GM18519 (cell line): ENCODE measurements at regions not wholly inside any gene's neighbourhood (a gene's known extent, or its start where the extent isn't known, plus 50 kb on each side); places are given as distances from the start of the nearest gene placed in this dataset.
"Not testable (repeated sequence)": the region's sequence is repeated elsewhere in the genome, so short reads cannot be mapped to it uniquely, and the experiment has no call there.

ENCODE experiments used
- ATAC-seq: cut with Tn5 transposase; IDR thresholded peaks from one replicate; pipeline ENCODE4 v1.9.1; 2021; ENCODE audit warnings: mild to moderate bottlenecking, moderate library complexity; ENCODE audit not compliant: unreplicated experiment, low FRiP score

GRCh38 chr20:39967806-39968205 lies 721.2 kb downstream of the MAFB start:
- ATAC-seq, result no peak

DNA sequence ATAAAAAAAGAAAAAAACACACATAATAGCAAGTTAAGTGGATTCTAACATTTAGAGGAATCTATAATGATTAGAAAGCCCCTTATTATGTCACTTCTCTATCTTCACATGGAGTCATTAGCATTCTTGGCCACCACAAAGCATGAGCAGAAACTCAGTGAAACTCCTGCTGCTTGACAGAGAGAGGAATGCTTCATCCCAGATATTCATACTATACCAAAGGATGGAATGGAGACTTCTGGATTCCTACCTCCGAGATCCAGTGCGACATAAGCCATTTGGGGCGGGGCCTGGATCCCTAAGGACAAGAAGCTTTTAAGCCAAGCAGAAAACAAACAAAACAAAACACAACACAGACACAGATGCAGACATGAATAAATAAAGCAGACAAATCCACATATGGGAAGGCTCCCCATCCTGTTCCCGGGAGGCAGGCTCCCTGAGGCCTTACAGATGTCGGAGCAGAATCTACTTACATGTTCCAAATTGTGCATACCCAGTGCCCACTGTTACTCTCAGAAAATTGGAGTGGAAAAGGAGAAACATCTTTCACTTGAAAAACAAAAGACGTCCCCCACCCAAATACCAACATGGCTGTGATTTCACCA lies 727.3 kb downstream of the MAFB start:
- ATAC-seq, result no peak

- no peak for ATAC-seq
Measured at GRCh38 chr20:39960522-39961428, 728.3 kb downstream of the MAFB start.

DNA sequence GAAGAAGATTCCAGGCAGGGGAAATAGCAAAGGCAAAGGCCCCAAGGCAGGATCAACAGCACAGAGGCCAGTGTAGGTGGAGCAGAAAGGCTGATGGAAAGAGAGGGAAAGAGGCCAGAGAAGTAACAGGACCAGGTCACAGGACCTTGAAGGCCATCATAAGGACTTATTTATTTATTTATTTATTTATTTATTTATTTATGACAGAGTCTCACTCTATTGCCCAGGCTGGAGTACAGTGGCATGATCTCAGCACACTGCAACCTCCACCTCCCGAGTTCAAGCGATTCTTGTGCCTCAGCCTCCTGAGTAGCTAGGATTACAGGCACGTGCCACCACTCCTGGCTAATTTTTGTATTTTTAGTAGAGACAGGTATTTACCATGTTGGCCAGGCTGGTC lies 731.1 kb downstream of the MAFB start:
- not testable (repeated sequence) for ATAC-seq

- no peak for ATAC-seq
Measured at GRCh38 chr20:39954621-39955020, 734.4 kb downstream of the MAFB start.

- ATAC-seq, result no peak
Measured at GRCh38 chr20:39946931-39947330, 742.1 kb downstream of the MAFB start.

- ATAC-seq, result no peak
Measured at GRCh38 chr20:39946053-39946810, 742.8 kb downstream of the MAFB start.

DNA sequence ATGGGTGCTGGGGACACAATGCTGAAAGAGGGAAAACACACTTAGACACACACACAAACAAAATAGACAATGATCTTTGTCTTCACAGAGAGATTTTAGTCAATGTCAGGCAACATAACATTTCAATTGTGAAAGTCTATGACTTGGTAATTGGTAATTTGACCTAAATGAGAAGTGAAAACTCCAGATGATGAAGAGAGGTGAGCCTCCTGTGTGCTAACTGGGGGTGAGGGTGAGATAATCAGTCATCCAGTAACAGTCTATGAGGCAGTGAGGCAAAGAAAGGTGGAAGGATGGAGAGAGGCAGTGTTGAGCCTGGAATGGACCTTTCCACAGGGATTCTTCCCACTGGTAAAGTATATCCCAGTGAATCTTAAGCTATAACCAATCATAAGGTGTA lies 744.2 kb downstream of the MAFB start:
- ATAC-seq, result no peak

DNA sequence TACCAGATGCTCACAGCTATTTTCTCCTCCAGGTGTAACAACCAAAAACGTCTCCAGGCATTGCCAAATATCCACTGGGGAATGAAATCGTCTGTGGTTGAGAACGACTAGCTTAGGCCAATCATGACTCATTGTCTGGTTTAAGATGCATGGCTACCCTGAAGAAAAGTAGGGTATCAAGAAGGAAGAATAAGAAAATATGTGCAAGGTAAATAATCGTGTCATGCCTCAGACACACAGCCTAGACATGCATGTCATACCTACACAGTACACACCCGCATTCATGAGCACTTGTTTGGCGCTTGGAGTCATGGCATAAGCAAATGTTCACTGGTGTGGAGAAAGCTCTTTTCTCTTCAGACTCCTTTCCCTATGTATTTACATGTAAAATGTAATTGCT lies 745.7 kb downstream of the MAFB start:
- no peak for ATAC-seq

GRCh38 chr20:39941245-39941644 lies 747.8 kb downstream of the MAFB start:
- ATAC-seq, result no peak

DNA sequence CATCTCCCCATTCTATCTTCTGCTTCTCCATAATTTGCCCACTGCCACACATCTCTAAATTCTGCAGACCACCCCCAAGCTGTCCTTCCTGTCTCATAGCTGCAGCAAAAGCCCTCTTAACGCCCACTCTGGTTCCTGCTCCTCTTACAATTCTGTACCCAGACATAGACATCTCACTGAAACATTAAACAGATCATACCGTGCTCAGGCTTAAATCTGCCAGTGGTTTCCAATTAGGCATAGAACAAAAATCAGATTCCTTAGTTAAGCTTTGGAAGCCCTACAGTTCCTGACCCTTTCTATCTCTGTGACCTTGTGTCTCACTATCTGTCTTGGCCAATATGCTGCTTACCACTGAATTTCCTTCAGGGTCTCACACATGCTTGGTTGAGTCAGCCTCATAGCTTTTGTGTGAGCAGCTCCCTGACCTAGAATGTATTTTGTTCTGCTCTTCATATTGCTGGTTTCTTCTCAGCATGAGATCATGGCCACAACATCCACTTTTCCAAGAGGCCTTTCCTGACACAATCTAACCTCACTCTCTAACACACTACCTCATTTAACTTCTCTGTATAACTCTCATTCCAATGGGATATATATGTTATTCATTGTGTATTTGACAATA lies 749.7 kb downstream of the MAFB start:
- no peak for ATAC-seq

DNA sequence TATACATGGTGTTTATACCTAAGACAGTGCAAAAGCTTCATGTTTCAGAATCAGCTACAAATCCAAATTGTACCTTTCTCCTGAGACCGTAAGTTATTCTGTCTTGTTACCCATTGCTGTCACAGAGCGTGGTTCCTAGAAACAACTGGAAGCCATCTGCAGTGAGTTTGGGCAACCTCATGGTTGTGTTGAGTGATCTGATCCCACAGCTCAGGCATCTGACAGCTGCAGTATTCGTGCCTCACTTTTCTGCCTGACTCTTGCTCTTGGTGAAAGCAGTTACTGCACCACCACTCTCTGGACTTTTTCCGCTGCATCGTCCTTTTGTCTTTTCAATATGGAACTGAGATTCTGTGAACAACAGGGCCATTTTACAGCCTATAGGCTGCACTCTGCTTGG lies 752.6 kb downstream of the MAFB start:
- ATAC-seq, result no peak

GRCh38 chr20:39935901-39936300 lies 753.1 kb downstream of the MAFB start:
- no peak for ATAC-seq

- ATAC-seq, result no peak
Measured at GRCh38 chr20:39916236-39916765, 772.7 kb downstream of the MAFB start.

DNA sequence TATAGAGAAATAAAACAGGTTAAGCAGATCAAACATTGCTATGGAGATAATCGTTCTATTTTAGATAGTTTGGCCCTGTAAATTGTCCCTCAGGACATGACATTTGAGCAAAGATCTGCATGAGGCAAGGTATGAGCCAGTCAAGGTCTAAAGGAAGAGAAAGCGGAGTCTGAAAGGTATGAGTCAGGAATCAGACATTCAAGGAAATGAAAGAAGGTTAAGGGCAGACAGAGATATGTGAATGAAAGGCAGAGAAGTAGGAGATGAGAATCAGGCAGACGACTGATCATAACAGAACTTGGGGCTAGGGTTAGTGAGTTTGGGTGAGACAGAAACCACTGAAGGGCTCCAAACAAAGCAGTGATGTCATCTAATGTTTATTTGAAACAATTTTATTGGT lies 775.8 kb downstream of the MAFB start:
- ATAC-seq, result no peak

DNA sequence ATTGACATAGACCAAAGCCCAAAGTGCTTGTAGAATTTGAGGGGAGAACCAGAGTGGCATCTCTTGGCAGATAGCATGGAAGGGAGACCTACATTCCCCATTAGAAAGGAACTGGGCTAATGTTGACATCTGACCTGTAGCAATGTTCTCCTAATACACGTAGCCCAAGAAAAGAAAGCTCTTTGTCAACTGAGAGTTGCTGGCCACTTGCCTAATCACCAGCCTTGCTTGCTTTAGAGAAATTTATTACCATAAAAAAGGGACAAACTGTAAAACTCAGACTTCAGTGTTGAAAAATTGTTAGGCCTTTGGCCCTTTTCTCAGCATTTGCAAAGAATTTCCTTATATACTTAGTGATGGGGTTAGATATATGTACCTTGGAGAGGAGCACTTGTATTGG lies 777.5 kb downstream of the MAFB start:
- no peak for ATAC-seq

- no peak for ATAC-seq
Measured at GRCh38 chr20:39910536-39910935, 778.5 kb downstream of the MAFB start.

- ATAC-seq, result no peak
Measured at GRCh38 chr20:39909447-39909846, 779.6 kb downstream of the MAFB start.

DNA sequence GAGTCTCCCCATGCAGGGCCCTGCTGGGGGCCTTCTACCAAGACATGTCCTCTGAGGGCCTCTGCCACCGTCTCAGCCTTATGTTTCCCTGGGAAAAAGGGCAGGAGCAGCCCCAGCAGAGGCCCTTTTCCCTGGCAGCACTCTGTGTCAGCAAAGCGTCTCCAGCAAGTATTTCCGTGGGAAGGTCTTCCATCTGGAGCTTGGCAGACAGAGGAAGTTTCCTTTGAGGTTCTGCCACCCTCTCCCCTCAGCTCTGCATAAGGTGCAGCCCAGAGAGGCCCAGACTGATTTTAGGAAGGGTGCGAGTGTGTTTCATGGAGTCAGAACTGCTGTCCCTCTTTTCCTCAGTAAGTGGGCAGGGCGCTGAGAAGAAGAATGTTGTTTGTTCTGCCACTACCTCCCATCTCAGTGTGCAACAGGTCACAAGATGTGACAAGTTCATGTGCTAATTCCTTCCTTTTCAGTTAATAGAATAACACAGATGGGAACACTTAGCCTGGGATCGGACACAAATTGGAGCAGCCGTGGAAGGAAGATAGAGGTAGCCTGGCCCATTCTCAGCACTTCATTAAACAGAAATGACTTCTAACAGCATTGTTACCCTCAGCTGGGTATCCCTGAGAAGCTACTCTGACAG lies 784.4 kb downstream of the MAFB start:
- no peak for ATAC-seq

- ATAC-seq, result no peak
Measured at GRCh38 chr20:39903806-39904465, 785.1 kb downstream of the MAFB start.
